GM12878 (cell line): ENCODE measurements at regions not wholly inside any gene's neighbourhood (a gene's known extent, or its start where the extent isn't known, plus 50 kb on each side); places are given as distances from the start of the nearest gene placed in this dataset.

ENCODE experiments used
- ATAC-seq: fragments of 200-7000 bp; cut with Tn5 transposase; 3 replicates; pipeline ENCODE4 v1.9.1; 2020; ENCODE audit warnings: mild to moderate bottlenecking, moderate library complexity
- BruUV-seq: library from RNA; stranded (reverse); fragments of 400-500 nt; replicated peaks from 2 replicates; lab custom pipeline; 2021; lab: Mats Ljungman, UMichigan
- CTCF ChIA-PET: fragments of 300-600 bp; sonication (Branson Sonifier 250); formaldehyde crosslinking; extraction: SDS; loops from one replicate; lab custom pipeline; 2021; ENCODE audit warnings: inconsistent platforms; lab: Yijun Ruan, JAX
- POLR2A ChIA-PET: fragments of 350-600 bp; formaldehyde crosslinking; extraction: SDS; loops from one replicate; lab custom pipeline; 2021; ENCODE audit warnings: inconsistent platforms; lab: Charles Lee
- RAD21 ChIA-PET: fragments of 300-600 bp; sonication (Branson Sonifier 250); formaldehyde crosslinking; loops from one replicate; lab custom pipeline; 2023; ENCODE audit warnings: antibody characterized with exemption; ENCODE audit not compliant: unreplicated experiment; lab: Charles Lee
- SMC1A ChIA-PET: fragments of 300-600 bp; sonication (Branson Sonifier 250); formaldehyde crosslinking; loops from one replicate; lab custom pipeline; 2023; ENCODE audit not compliant: unreplicated experiment, uncharacterized antibody; lab: Charles Lee
- DNase-seq: peaks from one replicate; pipeline ENCODE4 v3.0.0-alpha.2; 2011; ENCODE audit warnings: low read depth, low spot score
- FAIRE-seq: peaks from 3 replicates; lab custom pipeline; 2011; peaks lifted over from hg19 to GRCh38; lab: Jason Lieb, UNC
- H2AFZ ChIP-seq: 2 replicates; pipeline ENCODE4 v1.6.0; 2011; ENCODE audit warnings: low read depth, low read length, control low read depth; ENCODE audit not compliant: control insufficient read depth
- H3K27ac ChIP-seq: 2 replicates; pipeline ENCODE4 v1.5.1; 2011; ENCODE audit warnings: control low read depth; ENCODE audit not compliant: control insufficient read depth, insufficient read depth
- H3K27me3 ChIP-seq, 2 experiments: replicated peaks in 1 of 2; 2 replicates each; pipeline versions ENCODE4 v1.6.0 to v1.6.1; 2011; ENCODE audit warnings: low read length in 1 of 2; ENCODE audit not compliant: control insufficient read depth in 2 of 2, insufficient read depth in 2 of 2
- H3K36me3 ChIP-seq, 2 experiments: 2 replicates each; pipeline ENCODE4 v1.5.1; 2011; ENCODE audit warnings: low read length in 1 of 2; ENCODE audit not compliant: control insufficient read depth in 2 of 2, insufficient read depth in 2 of 2
- H3K4me1 ChIP-seq: 2 replicates; pipeline ENCODE4 v1.6.1; 2011; ENCODE audit warnings: mild to moderate bottlenecking, low read length, moderate library complexity, mixed read lengths; ENCODE audit not compliant: control insufficient read depth, insufficient read depth
- H3K4me2 ChIP-seq: 2 replicates; pipeline ENCODE4 v1.6.0; 2011; ENCODE audit warnings: control low read depth; ENCODE audit not compliant: control insufficient read depth, insufficient read depth
- H3K4me3 ChIP-seq: fragments of 200-600 bp; sonication (generic); 2 replicates; pipeline ENCODE4 v1.5.1; 2016
- H3K79me2 ChIP-seq: 2 replicates; pipeline ENCODE4 v1.6.0; 2011; ENCODE audit warnings: low read length; ENCODE audit not compliant: control insufficient read depth, insufficient read depth
- H3K9ac ChIP-seq: 2 replicates; pipeline ENCODE4 v1.8.0; 2011; ENCODE audit warnings: low read length, control low read depth, mixed read lengths; ENCODE audit not compliant: control insufficient read depth, insufficient read depth
- H3K9me3 ChIP-seq: replicated peaks from 3 replicates; pipeline ENCODE4 v1.5.1; 2011; ENCODE audit warnings: mild to moderate bottlenecking, low read length; ENCODE audit not compliant: control insufficient read depth, insufficient read depth
- H4K20me1 ChIP-seq: 2 replicates; pipeline ENCODE4 v1.6.0; 2011; ENCODE audit not compliant: control insufficient read depth, insufficient read depth
- ATF7 ChIP-seq: fragments of 450-650 bp; IDR thresholded peaks from 2 replicates; pipeline ENCODE4 v1.6.1; 2016; ENCODE audit warnings: low read depth, mild to moderate bottlenecking
- ETV6 ChIP-seq, 2 experiments: fragments of 450-650 bp in 1 of 2; IDR thresholded peaks in 1 of 2; conservative IDR thresholded peaks in 1 of 2; 2 replicates each; pipeline ENCODE4 v1.6.1; 2014; ENCODE audit warnings: antibody characterized with exemption in 1 of 2, borderline replicate concordance in 1 of 2, low read depth in 1 of 2, mild to moderate bottlenecking in 1 of 2, moderate library complexity in 1 of 2
- IKZF2 ChIP-seq, 2 experiments: fragments of 450-650 bp; IDR thresholded peaks; 2 replicates each; pipeline ENCODE4 v1.6.1; 2017; ENCODE audit warnings: mild to moderate bottlenecking in 2 of 2, moderate library complexity in 2 of 2
- MEF2B ChIP-seq: fragments of 450-650 bp; IDR thresholded peaks from 2 replicates; pipeline ENCODE4 v1.6.1; 2018; ENCODE audit warnings: mild to moderate bottlenecking, moderate library complexity; ENCODE audit not compliant: partially characterized antibody, poor library complexity, severe bottlenecking
- MYC ChIP-seq: IDR thresholded peaks from 2 replicates; pipeline ENCODE4 v1.6.1; 2011; ENCODE audit warnings: mild to moderate bottlenecking, low read length, moderate library complexity, inconsistent platforms; ENCODE audit not compliant: insufficient read depth, insufficient replicate concordance, insufficient read length, severe bottlenecking
- NFIC ChIP-seq: IDR thresholded peaks from 2 replicates; pipeline ENCODE4 v1.6.1; 2012; ENCODE audit warnings: low read depth, mild to moderate bottlenecking, inconsistent platforms, low read length, moderate library complexity
- NFXL1 ChIP-seq: fragments of 450-650 bp; IDR thresholded peaks from 2 replicates; pipeline ENCODE4 v1.6.1; 2017; ENCODE audit warnings: antibody characterized with exemption, mild to moderate bottlenecking, borderline replicate concordance
- POLR2AphosphoS2 ChIP-seq: IDR thresholded peaks from 2 replicates; pipeline ENCODE4 v1.6.1; 2011; ENCODE audit warnings: low read depth, mild to moderate bottlenecking, low read length, improper control_type of control experiment, moderate library complexity
- POU2F2 ChIP-seq: IDR thresholded peaks from 3 replicates; pipeline ENCODE4 v1.6.1; 2011; ENCODE audit warnings: low read depth, mild to moderate bottlenecking, low read length, borderline replicate concordance
- SPI1 ChIP-seq: IDR thresholded peaks from 2 replicates; pipeline ENCODE4 v1.6.1; 2011; ENCODE audit warnings: low read depth, mild to moderate bottlenecking, low read length, moderate library complexity, borderline replicate concordance; ENCODE audit not compliant: insufficient read depth
- SREBF1 ChIP-seq: IDR thresholded peaks from 2 replicates; pipeline ENCODE4 v1.6.1; 2012; ENCODE audit warnings: mild to moderate bottlenecking, low read length
- SUPT20H ChIP-seq: IDR thresholded peaks from 2 replicates; pipeline ENCODE4 v1.6.1; 2011; ENCODE audit warnings: low read depth, mild to moderate bottlenecking, low read length, moderate library complexity, borderline replicate concordance; ENCODE audit not compliant: control insufficient read depth
- USF2 ChIP-seq: IDR thresholded peaks from 2 replicates; pipeline ENCODE4 v1.6.1; 2011; ENCODE audit warnings: low read depth, low read length, improper control_type of control experiment, borderline replicate concordance
- ZBTB33 ChIP-seq: fragments of 450-650 bp; IDR thresholded peaks from 2 replicates; pipeline ENCODE4 v1.6.1; 2017; ENCODE audit warnings: mild to moderate bottlenecking
- ZNF217 ChIP-seq: fragments of 450-650 bp; IDR thresholded peaks from 2 replicates; pipeline ENCODE4 v1.6.1; 2017; ENCODE audit warnings: antibody characterized with exemption, mild to moderate bottlenecking
- whole genome bisulfite sequencing: methylation state at CpG from one replicate; pipeline ENCODE4 v1.1.6; 2016; ENCODE audit warnings: low lambda C conversion rate; ENCODE audit not compliant: insufficient replicate concordance, insufficient coverage; ENCODE audit errors: missing lambda C conversion rate; 5-methylcytosine and 5-hydroxymethylcytosine counted together
- in situ Hi-C: fragments of 300-500 bp; cut with MboI; formaldehyde crosslinking; loops from 9 replicates; pipeline ENCODE4 v1.14.3; 2018; ENCODE audit warnings: mixed read lengths
- intact Hi-C: fragments of 100-400 bp; cut with micrococcal nuclease; formaldehyde crosslinking; loops from one replicate; pipeline ENCODE4 v1.14.2; 2022; ENCODE audit not compliant: unreplicated experiment

DNA sequence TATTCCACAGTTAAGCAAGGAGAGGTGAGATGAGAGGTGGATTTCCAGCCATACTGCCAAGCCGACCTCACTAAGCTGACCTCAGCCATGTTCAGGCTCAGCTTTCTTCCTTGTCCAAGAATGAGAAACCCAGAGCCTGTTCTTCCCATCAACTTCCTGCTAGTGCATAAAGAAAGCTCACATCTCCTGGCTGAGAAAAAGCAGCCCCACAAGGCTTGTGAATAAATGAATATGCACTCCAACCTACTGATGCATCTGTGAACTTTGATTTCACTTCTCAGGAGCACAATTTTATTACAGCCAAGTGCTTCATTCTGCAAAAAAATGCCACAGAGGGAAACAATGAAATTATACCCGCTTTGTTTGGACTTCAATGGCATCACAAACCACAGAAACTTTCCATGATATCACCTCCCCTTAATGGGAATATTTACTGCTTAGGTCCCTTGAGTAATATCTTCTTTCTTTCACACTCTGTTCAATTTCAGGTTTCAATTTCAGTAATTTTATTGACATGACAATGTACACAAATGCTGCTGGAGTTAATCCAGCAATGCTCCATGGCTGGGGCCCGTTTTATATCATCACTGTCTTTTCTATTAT lies 437.0 kb upstream of the PPP2R3A start:
- Histone ChIP-seq H3K9me3 (no peaks in the 10 kb centered on the region), H3K79me2 (no peaks in the 10 kb centered on the region), H3K4me2 (no peak overlapping the region), H2AFZ (no peak overlapping the region), H3K27me3 (peaks cover 0 to 3% of the 10 kb centered on the region in 2 experiments; a peak in 1 of 4 replicates), H4K20me1 (no peaks in the 10 kb centered on the region), H3K4me3 (no peak overlapping the region), H3K9ac (no peak overlapping the region), H3K36me3 (no peaks in the 10 kb centered on the region), H3K27ac (no peak overlapping the region), H3K4me1 (no peaks in the 10 kb centered on the region)
- SMC1A ChIA-PET: interaction anchor here (1.6 kb wide), 1 partner anchor 9 kb away, joined by 5 read pairs; no protein-coding TSS in a partner anchor
- POLR2A ChIA-PET: no interaction called here
- ATAC-seq (peak; percentile 31), FAIRE-seq (no peak), DNase-seq (no peak)
- 0% methylated on average over 3 of the region's 3 CpGs for WGBS
- in situ Hi-C loops: no loop called here
- BruUV-seq: no TSS peak
- CTCF ChIA-PET: no interaction called here
- RAD21 ChIA-PET: no interaction called here
- intact Hi-C loops: no loop called here
- TF ChIP-seq ATF7 (0 out of 2 replicates have a peak, but pooled peaks have one; percentile 12), MEF2B (peak; percentile 31), POLR2AphosphoS2 (no peak), MYC (no peak), IKZF2 (IDR thresholded peaks at IDR 0.05) (0 out of 4 replicates have a peak, but pooled peaks of 1 of the 2 experiments have one; percentile 26)

- Histone ChIP-seq H3K4me3 (no peak overlapping the region), H3K9ac (no peak overlapping the region), H3K4me1 (no peaks in the 10 kb centered on the region), H3K79me2 (no peaks in the 10 kb centered on the region), H3K27ac (no peak overlapping the region), H3K27me3 (peaks cover 0 to 3% of the 10 kb centered on the region in 2 experiments; a peak in 2 of 4 replicates), H3K36me3 (no peaks in the 10 kb centered on the region), H4K20me1 (no peaks in the 10 kb centered on the region), H3K9me3 (no peaks in the 10 kb centered on the region), H3K4me2 (no peak overlapping the region), H2AFZ (no peak overlapping the region)
- DNase-seq: no peak
- SMC1A ChIA-PET: no interaction called here
- in situ Hi-C loops: no loop called here
- RAD21 ChIA-PET: no interaction called here
- intact Hi-C loops: no loop called here
- POLR2A ChIA-PET: no interaction called here
- BruUV-seq: no TSS peak
- FAIRE-seq: no peak
- CTCF ChIA-PET: no interaction called here
- no peak for ATAC-seq
- 3% methylated on average over 3 of the region's 3 CpGs for WGBS
- TF ChIP-seq POU2F2 (no peak), ETV6 (conservative IDR thresholded peaks at IDR 0.05 in 1 of 2, IDR thresholded peaks at IDR 0.05 in 1 of 2; ENCODE audit: borderline replicate concordance in 1 of 2, low read depth in 1 of 2) (no peak), SREBF1 (no peak), SUPT20H (no peak), USF2 (no peak), SPI1 (no peak), NFIC (no peak), NFXL1 (no peak), ZNF217 (no peak), ZBTB33 (no peak)
Measured at GRCh38 chr3:135532021-135532420, 433.5 kb upstream of the PPP2R3A start.
